NB4 (cell line): ENCODE measurements at regions not wholly inside any gene's neighbourhood (a gene's known extent, or its start where the extent isn't known, plus 50 kb on each side); places are given as distances from the start of the nearest gene placed in this dataset.

ENCODE experiments used
- POLR2A ChIP-seq: IDR thresholded peaks from 2 replicates; pipeline ENCODE4 v1.6.1; 2011; ENCODE audit warnings: mild to moderate bottlenecking; ENCODE audit not compliant: insufficient read length; ENCODE audit errors: extremely low read depth
- TF ChIP-seq, protein P1 (sequence below): IDR thresholded peaks from one replicate; pipeline ENCODE4 v1.5.1; 2012; ENCODE audit warnings: low read depth, low read length

- TF ChIP-seq, protein P1, sequence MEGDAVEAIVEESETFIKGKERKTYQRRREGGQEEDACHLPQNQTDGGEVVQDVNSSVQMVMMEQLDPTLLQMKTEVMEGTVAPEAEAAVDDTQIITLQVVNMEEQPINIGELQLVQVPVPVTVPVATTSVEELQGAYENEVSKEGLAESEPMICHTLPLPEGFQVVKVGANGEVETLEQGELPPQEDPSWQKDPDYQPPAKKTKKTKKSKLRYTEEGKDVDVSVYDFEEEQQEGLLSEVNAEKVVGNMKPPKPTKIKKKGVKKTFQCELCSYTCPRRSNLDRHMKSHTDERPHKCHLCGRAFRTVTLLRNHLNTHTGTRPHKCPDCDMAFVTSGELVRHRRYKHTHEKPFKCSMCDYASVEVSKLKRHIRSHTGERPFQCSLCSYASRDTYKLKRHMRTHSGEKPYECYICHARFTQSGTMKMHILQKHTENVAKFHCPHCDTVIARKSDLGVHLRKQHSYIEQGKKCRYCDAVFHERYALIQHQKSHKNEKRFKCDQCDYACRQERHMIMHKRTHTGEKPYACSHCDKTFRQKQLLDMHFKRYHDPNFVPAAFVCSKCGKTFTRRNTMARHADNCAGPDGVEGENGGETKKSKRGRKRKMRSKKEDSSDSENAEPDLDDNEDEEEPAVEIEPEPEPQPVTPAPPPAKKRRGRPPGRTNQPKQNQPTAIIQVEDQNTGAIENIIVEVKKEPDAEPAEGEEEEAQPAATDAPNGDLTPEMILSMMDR, result no peak
- no peak for TF ChIP-seq POLR2A
Observed at GRCh38 chr11:79543101-79543500, 102.3 kb upstream of the TENM4 start.
